ENCODE measurements at regions not wholly inside any gene's neighbourhood (a gene's known extent, or its start where the extent isn't known, plus 50 kb on each side); places are given as distances from the start of the nearest gene placed in this dataset.

GRCh38 chr2:82819951-82820350, 1639.1 kb downstream of the SUCLG1 start:
- no peak for FAIRE-seq
- intact Hi-C loops (cut with DNase I), result no loop called here
- no peaks in the 10 kb centered on the region for H3K4me1 ChIP-seq (ENCODE audit: control insufficient read depth in 2 of 3, insufficient read depth in 2 of 3, low read depth in 1 of 3, low read length in 3 of 3)
- H3K27ac ChIP-seq (ENCODE audit: low read depth in 2 of 2, low read length in 2 of 2), result no peak overlapping the region
- no peak for DNase-seq
- H3K9me3 ChIP-seq (ENCODE audit: control insufficient read depth in 2 of 3, insufficient read depth in 1 of 3, low read length in 3 of 3), result no peaks in the 10 kb centered on the region
- no peak overlapping the region for H3K9ac ChIP-seq (ENCODE audit: low read length in 3 of 3)
- H3K36me3 ChIP-seq (ENCODE audit: control insufficient read depth in 2 of 3, insufficient read depth in 3 of 3, low read length in 3 of 3), result no peaks in the 10 kb centered on the region
- no peak for TF ChIP-seq CTCF (IDR thresholded peaks at IDR 0.05; ENCODE audit: borderline replicate concordance, extremely low read depth, insufficient read depth)
- no peak overlapping the region for H3K4me3 ChIP-seq (ENCODE audit: low read length in 3 of 3)
- no peaks in the 10 kb centered on the region for H3K27me3 ChIP-seq (ENCODE audit: control insufficient read depth, insufficient read depth, low read length)

GRCh38 chr2:82814146-82814545, 1644.9 kb downstream of the SUCLG1 start:
- no peak overlapping the region for H3K27ac ChIP-seq (ENCODE audit: low read depth in 2 of 2, low read length in 2 of 2)
- intact Hi-C loops (cut with DNase I), result no loop called here
- DNase-seq (no peak), FAIRE-seq (no peak)
- no peaks in the 10 kb centered on the region for H3K9me3 ChIP-seq (ENCODE audit: control insufficient read depth in 2 of 3, insufficient read depth in 1 of 3, low read length in 3 of 3)
- no peaks in the 10 kb centered on the region for H3K27me3 ChIP-seq (ENCODE audit: control insufficient read depth, insufficient read depth, low read length)
- no peak overlapping the region for H3K4me3 ChIP-seq (ENCODE audit: low read length in 3 of 3)
- no peaks in the 10 kb centered on the region for H3K4me1 ChIP-seq (ENCODE audit: control insufficient read depth in 2 of 3, insufficient read depth in 2 of 3, low read depth in 1 of 3, low read length in 3 of 3)
- no peak for TF ChIP-seq CTCF (IDR thresholded peaks at IDR 0.05; ENCODE audit: borderline replicate concordance, extremely low read depth, insufficient read depth)
- no peaks in the 10 kb centered on the region for H3K36me3 ChIP-seq (ENCODE audit: control insufficient read depth in 2 of 3, insufficient read depth in 3 of 3, low read length in 3 of 3)
- H3K9ac ChIP-seq (ENCODE audit: low read length in 3 of 3), result no peak overlapping the region

GRCh38 chr2:82811946-82812345, 1647.1 kb downstream of the SUCLG1 start:
- H3K27ac ChIP-seq (ENCODE audit: low read depth in 2 of 2, low read length in 2 of 2), result no peak overlapping the region
- TF ChIP-seq CTCF (IDR thresholded peaks at IDR 0.05; ENCODE audit: borderline replicate concordance, extremely low read depth, insufficient read depth), result no peak
- no peak overlapping the region for H3K9ac ChIP-seq (ENCODE audit: low read length in 3 of 3)
- H3K36me3 ChIP-seq (ENCODE audit: control insufficient read depth in 2 of 3, insufficient read depth in 3 of 3, low read length in 3 of 3), result no peaks in the 10 kb centered on the region
- H3K27me3 ChIP-seq (ENCODE audit: control insufficient read depth, insufficient read depth, low read length), result no peaks in the 10 kb centered on the region
- intact Hi-C loops (cut with DNase I), result no loop called here
- H3K4me3 ChIP-seq (ENCODE audit: low read length in 3 of 3), result no peak overlapping the region
- FAIRE-seq (no peak), DNase-seq (no peak)
- H3K9me3 ChIP-seq (ENCODE audit: control insufficient read depth in 2 of 3, insufficient read depth in 1 of 3, low read length in 3 of 3), result no peaks in the 10 kb centered on the region
- H3K4me1 ChIP-seq (ENCODE audit: control insufficient read depth in 2 of 3, insufficient read depth in 2 of 3, low read depth in 1 of 3, low read length in 3 of 3), result no peaks in the 10 kb centered on the region

GRCh38 chr2:82803307-82803706, 1655.8 kb downstream of the SUCLG1 start:
- Histone ChIP-seq H3K27me3 (ENCODE audit: control insufficient read depth, insufficient read depth, low read length) (no peaks in the 10 kb centered on the region), H3K4me3 (ENCODE audit: low read length in 3 of 3) (no peak overlapping the region), H3K36me3 (ENCODE audit: control insufficient read depth in 2 of 3, insufficient read depth in 3 of 3, low read length in 3 of 3) (no peaks in the 10 kb centered on the region), H3K9ac (ENCODE audit: low read length in 3 of 3) (no peak overlapping the region), H3K9me3 (ENCODE audit: control insufficient read depth in 2 of 3, insufficient read depth in 1 of 3, low read length in 3 of 3) (peaks cover 0 to 9% (median 0%) of the 10 kb centered on the region in 3 donors), H3K27ac (ENCODE audit: low read depth in 2 of 2, low read length in 2 of 2) (no peak overlapping the region), H3K4me1 (ENCODE audit: control insufficient read depth in 2 of 3, insufficient read depth in 2 of 3, low read depth in 1 of 3, low read length in 3 of 3) (no peaks in the 10 kb centered on the region)
- no peak for TF ChIP-seq CTCF (IDR thresholded peaks at IDR 0.05; ENCODE audit: borderline replicate concordance, extremely low read depth, insufficient read depth)
- DNase-seq, result no peak
- intact Hi-C loops (cut with DNase I), result no loop called here
- no peak for FAIRE-seq
